HG03175 (cell line): ENCODE measurements at regions not wholly inside any gene's neighbourhood (a gene's known extent, or its start where the extent isn't known, plus 50 kb on each side); places are given as distances from the start of the nearest gene placed in this dataset.
"Not testable (repeated sequence)": the region's sequence is repeated elsewhere in the genome, so short reads cannot be mapped to it uniquely, and the experiment has no call there.

Experiments used
- ATAC-seq: cut with Tn5 transposase; IDR thresholded peaks from one replicate; pipeline ENCODE4 v1.9.1; 2021; ENCODE audit warnings: mild to moderate bottlenecking, moderate library complexity; ENCODE audit not compliant: unreplicated experiment

- no peak for ATAC-seq
Observed at GRCh38 chr2:204407204-204408014, 137.9 kb upstream of the PARD3B start.

DNA sequence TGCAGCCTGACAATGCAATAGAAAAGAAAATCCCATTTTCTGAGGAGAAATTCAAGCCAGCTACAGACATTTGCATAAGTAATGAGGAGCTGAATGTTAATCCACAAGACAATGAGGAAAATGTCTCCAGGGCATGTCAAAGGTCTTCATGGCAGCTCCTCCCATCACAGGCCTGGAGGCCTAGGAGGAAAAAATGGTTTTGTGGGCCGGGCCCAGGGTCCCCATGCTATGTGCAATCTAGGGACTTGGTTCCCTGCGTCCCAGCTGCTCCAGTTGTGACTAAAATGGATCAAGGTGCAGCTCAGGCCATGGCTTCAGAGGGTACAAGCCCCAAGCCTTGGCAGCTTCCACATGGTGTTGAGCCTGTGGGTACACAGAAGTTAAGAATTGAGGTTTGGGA lies 132.5 kb upstream of the PARD3B start:
- ATAC-seq, result not testable (repeated sequence)

DNA sequence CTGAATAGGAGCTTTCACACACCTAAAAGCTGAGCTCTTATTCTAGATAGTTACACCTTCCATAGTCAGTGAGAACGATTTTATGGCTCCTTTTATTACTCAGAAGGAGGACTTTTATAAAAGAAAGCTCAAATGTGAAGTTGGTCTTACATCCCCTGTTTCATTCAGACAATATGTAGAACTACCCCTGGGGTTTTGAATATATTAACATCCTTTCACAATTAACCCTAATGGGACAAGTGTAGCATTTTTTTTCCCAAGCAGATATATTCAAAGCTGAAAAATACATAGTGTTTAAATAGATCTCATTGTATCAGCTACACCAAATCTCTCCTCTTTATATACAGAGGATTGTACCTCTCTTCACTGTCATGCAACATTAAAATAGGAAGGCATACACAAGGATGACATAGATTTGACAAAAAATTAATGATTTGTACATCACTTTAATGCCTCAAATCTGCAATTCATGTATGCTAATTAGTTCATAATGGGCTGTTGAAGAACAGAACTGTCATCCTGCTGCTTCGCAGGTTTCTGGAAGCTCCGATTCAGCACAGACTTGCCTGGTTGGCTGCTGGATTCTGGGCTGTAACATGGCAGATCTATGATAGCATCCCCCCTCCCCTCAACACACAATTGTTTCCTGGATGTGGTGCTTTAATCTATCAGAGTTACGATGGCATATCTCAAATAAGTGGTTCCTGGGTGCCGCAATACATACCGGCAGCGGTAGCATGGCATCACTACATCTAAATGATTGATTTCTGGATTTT lies 129.7 kb upstream of the PARD3B start:
- no peak for ATAC-seq

DNA sequence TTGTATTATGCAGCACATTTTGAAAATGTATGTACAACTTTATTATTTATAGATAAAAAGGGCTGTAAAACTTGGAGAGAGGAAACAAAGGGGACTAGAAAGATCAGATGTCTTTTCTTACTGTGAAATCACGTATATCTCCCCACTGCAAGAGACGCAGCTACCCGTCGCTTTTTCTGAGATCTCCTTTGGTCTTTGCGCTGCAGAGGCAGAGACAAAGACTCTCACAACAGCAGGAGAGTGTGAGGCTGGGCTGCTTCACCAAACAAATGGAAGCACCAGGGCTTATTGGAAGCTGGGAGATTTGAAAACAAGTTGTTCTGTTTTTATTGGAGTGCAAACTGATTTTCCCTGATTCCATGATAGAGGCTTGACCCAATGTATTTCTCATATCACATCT lies 129.0 kb upstream of the PARD3B start:
- ATAC-seq, result no peak

DNA sequence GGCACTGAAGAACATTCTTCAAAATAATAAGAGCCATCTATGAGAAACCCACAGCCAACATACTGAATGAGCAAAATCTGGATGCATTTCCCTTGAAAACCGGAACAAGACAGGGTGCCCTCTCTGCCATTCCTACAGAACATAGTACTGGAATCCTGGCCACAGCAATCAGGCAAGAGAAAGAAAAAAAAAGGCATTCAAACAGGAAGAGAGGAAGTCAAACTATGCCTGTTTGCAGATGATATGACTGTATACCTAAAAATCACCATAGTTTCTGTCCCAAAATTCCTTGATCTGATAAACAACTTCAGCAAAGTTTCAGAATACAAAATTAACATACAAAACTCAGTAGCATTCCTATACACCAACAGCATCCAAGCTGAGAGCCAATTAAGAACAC lies 119.5 kb upstream of the PARD3B start:
- ATAC-seq, result no peak

DNA sequence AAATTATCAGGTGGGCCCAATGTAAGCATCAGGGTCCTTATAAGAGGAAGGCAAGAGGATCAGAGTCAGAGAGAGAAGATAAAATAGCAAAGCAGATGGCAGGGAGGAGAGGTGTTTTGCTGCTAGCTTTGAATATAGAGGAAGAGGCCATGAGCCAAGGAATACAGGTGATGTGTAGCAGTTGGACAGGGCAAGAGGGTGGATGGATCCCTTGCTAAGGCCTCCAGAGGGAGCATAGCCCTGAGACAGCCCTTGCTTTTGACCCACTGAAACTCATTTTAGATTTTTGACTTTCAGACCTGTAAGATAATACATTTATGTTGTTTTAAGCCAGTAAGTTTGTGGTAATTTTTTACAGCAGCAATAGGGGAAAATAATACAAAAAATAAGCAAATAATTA lies 116.6 kb upstream of the PARD3B start:
- no peak for ATAC-seq

DNA sequence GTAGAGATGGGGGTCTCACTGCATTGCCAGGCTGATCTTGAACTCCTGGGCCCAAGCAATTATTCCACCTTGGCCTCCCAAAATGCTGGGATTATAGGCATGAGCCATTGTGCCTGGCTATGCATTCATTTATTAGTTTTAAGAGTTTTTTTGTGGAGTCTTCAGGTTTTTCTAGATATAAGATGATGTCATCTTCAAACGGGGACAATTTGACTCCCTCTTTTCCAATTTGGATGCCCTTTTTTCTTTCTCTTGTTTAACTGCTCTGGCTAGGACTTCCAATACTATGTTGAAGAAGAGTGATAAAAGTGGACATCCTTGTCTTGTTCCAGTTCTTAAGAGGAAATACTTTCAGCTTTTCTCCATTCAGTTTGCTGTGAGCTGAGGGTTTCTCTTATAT lies 113.7 kb upstream of the PARD3B start:
- ATAC-seq, result no peak

DNA sequence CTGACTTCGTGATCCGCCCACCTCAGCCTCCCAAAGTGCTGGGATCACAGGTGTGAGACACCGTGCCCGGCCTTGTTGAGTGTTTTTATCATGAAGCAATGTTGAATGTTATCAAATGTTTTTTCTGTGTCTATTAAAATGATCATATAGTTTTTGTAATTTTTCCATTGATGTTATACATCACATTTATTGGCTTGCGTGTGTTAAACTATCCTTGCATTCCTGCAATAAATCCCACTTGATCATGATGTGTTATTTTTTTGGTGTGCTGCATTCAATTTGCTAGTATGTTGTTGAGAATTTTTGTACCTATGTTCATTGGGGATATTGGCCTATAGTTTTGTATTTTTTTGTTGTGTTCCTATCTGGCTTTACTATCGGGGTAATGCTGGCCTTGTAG lies 113.1 kb upstream of the PARD3B start:
- ATAC-seq, result no peak

GRCh38 chr2:204434660-204435462 lies 110.4 kb upstream of the PARD3B start:
- no peak for ATAC-seq

- ATAC-seq, result no peak
Observed at GRCh38 chr2:204436230-204436629, 109.0 kb upstream of the PARD3B start.

DNA sequence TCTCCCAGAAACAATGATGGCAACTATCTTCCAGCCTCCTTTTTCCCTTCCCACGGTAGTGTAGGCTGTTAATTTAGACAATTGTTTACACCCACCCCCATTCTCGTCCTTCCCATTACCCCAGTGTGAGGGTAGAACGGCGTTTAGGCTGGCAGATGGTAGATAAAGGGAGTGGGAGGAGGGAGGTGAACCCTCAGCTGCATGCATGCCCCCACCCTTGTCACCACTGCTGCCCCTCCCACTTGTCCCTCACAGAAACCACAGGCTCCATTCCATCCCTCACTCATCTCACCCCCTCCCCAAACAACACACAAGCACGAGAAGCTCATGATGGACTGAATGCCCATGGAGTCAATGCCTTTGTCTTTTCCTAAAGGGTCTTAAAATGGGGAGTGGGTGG lies 107.9 kb upstream of the PARD3B start:
- no peak for ATAC-seq

DNA sequence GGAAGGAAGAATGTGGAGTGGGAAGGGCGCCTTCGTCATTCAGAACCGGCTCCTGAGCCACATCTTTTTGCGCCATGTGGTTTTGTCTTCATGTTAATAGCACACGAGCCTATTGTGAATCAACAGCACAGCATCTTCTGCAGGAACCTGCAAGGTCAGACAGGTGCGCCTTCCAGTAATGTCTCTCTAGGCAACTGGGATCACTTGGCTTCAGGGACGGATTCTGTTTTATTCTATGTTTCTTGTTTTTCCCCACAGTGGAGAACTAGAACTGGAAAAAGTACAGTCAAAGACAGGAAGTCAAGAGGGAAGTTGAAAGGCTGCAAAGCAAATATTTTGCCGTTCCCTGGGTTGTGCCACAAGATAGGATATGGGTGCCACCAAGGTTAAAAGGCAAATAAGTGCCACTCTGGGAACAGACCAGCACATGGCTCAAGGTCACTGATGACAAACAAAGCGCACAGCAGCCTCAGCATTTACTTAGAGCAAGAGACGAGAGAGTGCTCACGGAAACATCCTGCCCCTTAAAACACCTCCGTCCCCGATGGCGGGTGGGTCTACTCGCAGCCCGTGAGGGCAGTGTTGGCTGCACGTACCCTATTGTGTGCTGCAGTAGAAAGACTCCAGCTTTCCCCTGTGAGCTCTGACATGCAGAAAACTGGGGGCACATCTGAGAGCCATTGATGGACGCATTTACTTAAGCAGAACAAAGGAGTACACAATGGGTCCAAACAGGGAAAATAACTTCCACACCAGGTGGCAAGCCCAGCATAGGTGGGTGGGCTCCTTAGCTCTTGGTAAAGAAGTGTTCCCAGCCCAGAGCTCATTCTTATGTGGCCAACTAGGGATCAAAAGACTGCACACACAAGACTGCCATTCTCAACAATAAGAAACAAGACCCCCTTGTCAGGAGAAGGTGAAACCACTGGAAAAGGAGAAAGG lies 107.2 kb upstream of the PARD3B start:
- no peak for ATAC-seq

- ATAC-seq, result no peak
Observed at GRCh38 chr2:204441316-204441715, 104.0 kb upstream of the PARD3B start.

- ATAC-seq, result no peak
Observed at GRCh38 chr2:204445149-204445548, 100.1 kb upstream of the PARD3B start.

GRCh38 chr2:204447722-204448121 lies 97.6 kb upstream of the PARD3B start:
- no peak for ATAC-seq

DNA sequence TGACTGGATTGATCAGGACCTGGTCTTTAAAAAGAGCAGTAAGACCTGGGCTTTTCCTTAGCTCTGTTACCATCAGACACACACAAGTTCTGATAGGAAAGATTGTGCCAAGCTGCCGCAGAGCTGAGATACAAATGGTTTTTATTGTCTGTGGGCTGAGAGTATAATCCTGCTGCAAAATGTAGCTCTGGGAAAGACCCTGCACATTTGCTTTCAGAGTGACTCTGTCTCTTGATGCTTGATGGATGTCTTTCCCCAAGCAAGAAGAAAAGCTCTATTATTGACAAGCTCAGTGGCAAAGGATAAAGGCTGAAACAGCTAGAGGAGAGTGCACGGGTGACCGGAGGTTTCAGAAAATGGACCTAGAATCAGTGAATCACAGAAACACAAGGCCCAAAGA lies 95.3 kb upstream of the PARD3B start:
- no peak for ATAC-seq

GRCh38 chr2:204451766-204452165 lies 93.5 kb upstream of the PARD3B start:
- ATAC-seq, result no peak

DNA sequence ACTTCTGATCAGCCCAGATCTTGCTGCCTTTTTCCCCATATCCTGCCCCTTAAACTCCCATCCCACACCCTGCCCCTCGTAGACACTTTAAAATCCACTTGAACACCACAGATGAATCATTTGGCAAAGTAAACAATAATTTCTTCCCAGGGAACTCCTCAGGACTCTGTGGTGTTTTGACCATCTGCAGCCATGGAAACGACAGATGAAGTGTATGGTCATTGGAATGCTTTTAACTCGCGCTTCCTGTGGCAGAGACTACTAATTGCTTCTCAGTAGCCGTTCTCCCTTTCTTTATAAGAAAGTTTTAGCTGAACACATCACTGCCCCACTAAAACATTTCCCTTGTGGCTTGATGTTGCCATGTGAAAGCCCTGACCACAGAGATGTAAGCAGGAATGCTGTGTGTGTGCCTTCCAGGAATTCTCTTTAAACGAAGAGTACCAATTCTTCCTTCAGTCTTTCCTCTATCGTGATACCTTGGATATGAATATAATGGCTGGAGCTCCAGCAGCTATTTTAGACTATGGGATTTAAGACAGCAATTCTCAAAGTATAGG lies 92.7 kb upstream of the PARD3B start:
- ATAC-seq, result no peak

DNA sequence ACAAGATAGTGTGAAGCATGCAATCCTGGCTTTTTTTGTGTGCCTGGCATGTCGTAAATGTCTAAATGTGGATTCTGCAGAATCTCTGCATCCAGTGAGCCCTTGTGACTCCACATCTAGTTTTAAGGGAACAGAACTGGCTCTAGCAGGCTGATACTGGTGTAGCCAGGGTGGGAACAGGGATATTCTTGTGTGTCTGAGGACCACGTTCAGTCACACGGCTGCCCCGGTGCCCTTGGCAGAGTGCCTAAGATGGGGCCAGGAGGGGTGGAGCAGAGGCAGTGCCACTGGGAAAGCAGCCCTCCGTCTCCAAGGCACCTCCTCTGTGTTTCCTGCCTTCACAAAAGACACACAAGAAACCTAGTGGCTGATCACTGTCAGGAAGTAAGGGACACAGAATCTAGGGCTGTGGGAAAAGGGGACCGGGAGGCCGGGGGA lies 91.5 kb upstream of the PARD3B start:
- no peak for ATAC-seq
